SU-DHL-6 (cell line): ENCODE measurements at regions not wholly inside any gene's neighbourhood (a gene's known extent, or its start where the extent isn't known, plus 50 kb on each side); places are given as distances from the start of the nearest gene placed in this dataset.

ENCODE experiments used
- EZH2phosphoT487 ChIP-seq: fragments of 200-600 bp; sonication (generic), shearing (Covaris generic); conservative IDR thresholded peaks from 2 replicates; pipeline ENCODE4 v1.6.1; 2018; ENCODE audit warnings: mild to moderate bottlenecking, antibody characterized with exemption, low read length, moderate library complexity, mixed read lengths
- TF ChIP-seq, protein P1 (sequence below): fragments of 200-600 bp; sonication (generic); IDR thresholded peaks from one replicate; pipeline ENCODE4 v1.5.1; 2017; ENCODE audit warnings: antibody characterized with exemption, mild to moderate bottlenecking, low read length, moderate library complexity; ENCODE audit not compliant: insufficient read depth, poor library complexity, severe bottlenecking

GRCh38 chr4:163806653-163807052 is 312.2 kb downstream of the TMA16 start:
- TF ChIP-seq EZH2phosphoT487, result no peak
- TF ChIP-seq, protein P1, sequence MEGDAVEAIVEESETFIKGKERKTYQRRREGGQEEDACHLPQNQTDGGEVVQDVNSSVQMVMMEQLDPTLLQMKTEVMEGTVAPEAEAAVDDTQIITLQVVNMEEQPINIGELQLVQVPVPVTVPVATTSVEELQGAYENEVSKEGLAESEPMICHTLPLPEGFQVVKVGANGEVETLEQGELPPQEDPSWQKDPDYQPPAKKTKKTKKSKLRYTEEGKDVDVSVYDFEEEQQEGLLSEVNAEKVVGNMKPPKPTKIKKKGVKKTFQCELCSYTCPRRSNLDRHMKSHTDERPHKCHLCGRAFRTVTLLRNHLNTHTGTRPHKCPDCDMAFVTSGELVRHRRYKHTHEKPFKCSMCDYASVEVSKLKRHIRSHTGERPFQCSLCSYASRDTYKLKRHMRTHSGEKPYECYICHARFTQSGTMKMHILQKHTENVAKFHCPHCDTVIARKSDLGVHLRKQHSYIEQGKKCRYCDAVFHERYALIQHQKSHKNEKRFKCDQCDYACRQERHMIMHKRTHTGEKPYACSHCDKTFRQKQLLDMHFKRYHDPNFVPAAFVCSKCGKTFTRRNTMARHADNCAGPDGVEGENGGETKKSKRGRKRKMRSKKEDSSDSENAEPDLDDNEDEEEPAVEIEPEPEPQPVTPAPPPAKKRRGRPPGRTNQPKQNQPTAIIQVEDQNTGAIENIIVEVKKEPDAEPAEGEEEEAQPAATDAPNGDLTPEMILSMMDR, result no peak
